ENCODE measurements at regions not wholly inside any gene's neighbourhood (a gene's known extent, or its start where the extent isn't known, plus 50 kb on each side); places are given as distances from the start of the nearest gene placed in this dataset.

GRCh38 chr4:116598155-116598979 is 487.0 kb downstream of the TRAM1L1 start:
- Histone ChIP-seq H2AFZ (replicated peaks; ENCODE audit: low read length, poor library complexity) (no peak overlapping the region), H4K20me1 (ENCODE audit: insufficient read depth, low read length) (no peaks in the 10 kb centered on the region), H3K14ac (replicated peaks; ENCODE audit: low read depth, low read length) (no peak overlapping the region), H3K36me3 (ENCODE audit: control insufficient read depth, insufficient read depth, low read length) (no peaks in the 10 kb centered on the region), H3K4me2 (ENCODE audit: low read depth, low read length) (no peak overlapping the region), H3K4me1 (ENCODE audit: control insufficient read depth, insufficient read depth, low read length) (no peaks in the 10 kb centered on the region), H3K9ac (ENCODE audit: low read depth, low read length) (no peak overlapping the region), H4K8ac (ENCODE audit: low read depth in 2 of 2, low read length in 2 of 2) (no peak overlapping the region), H4K91ac (ENCODE audit: insufficient read depth, low read depth, low read length) (no peak overlapping the region), H2AK5ac (ENCODE audit: low read depth, low read length) (no peak overlapping the region), H3K9me1 (ENCODE audit: insufficient read depth, low read length) (no peaks in the 10 kb centered on the region), H3K27ac (ENCODE audit: insufficient read depth, low read length) (no peak overlapping the region), H3K56ac (ENCODE audit: extremely low read depth, insufficient read depth, low read length) (no peak overlapping the region), H3K79me1 (ENCODE audit: low read depth in 1 of 2, low read length in 2 of 2) (no peaks in the 10 kb centered on the region), H4K5ac (ENCODE audit: low read depth, low read length) (no peak overlapping the region), H3K9me3 (ENCODE audit: control insufficient read depth, insufficient read depth, low read length) (peaks cover 18% of the 10 kb centered on the region), H3K4ac (ENCODE audit: low read depth, low read length) (no peak overlapping the region), H2BK120ac (ENCODE audit: low read depth, low read length) (no peak overlapping the region), H2BK20ac (ENCODE audit: low read depth, low read length) (no peak overlapping the region), H3K18ac (ENCODE audit: low read depth, low read length) (no peak overlapping the region), H3K23ac (ENCODE audit: low read depth, low read length) (no peak overlapping the region), H2BK5ac (ENCODE audit: low read depth, low read length, poor library complexity, severe bottlenecking) (no peak overlapping the region), H3K4me3 (ENCODE audit: insufficient read depth, low read depth, low read length) (no peak overlapping the region), H3K27me3 (ENCODE audit: control insufficient read depth, insufficient read depth, low read length) (no peaks in the 10 kb centered on the region), H2BK15ac (ENCODE audit: low read depth, low read length) (no peak overlapping the region), H2AK9ac (replicated peaks; ENCODE audit: low read depth, low read length, poor library complexity) (no peak overlapping the region)
- dilution Hi-C loops (cut with HindIII; ENCODE audit: low sequenced_read_pairs, unreplicated experiment), result no loop called here
- 65% methylated on average over 12 of the region's 32 CpGs; no CpG with 5 or more reads in 1 of the 2 experiments for WGBS, 2 experiments (ENCODE audit: extremely low coverage in 2 of 2, insufficient read length in 1 of 2)
- ChIA-PET CTCF (no interaction called here), POLR2A (ENCODE audit: unreplicated experiment) (no interaction called here)
- BruUV-seq (replicated peaks), result no TSS peak
- in situ Hi-C loops (cut with MboI; ENCODE audit: low sequenced_read_pairs), result no loop called here
- intact Hi-C loops (cut with micrococcal nuclease), result no loop called here
- DNase-seq, result no peak
- TF ChIP-seq BHLHE40 (IDR thresholded peaks at IDR 0.05; ENCODE audit: low read depth, low read length) (no peak), CTCF (conservative IDR thresholded peaks at IDR 0.05; ENCODE audit: low read depth, low read length) (no peak), RAD21 (IDR thresholded peaks at IDR 0.05; ENCODE audit: low read length) (no peak), CEBPB (IDR thresholded peaks at IDR 0.05; ENCODE audit: low read depth, low read length) (no peak), MXI1 (IDR thresholded peaks at IDR 0.05; ENCODE audit: borderline replicate concordance, low read depth, low read length) (no peak)
- ATAC-seq (ENCODE audit: low read depth), result no peak

Measured in IMR-90 (cell line).